ENCODE measurements at regions not wholly inside any gene's neighbourhood (a gene's known extent, or its start where the extent isn't known, plus 50 kb on each side); places are given as distances from the start of the nearest gene placed in this dataset.

- TF ChIP-seq, protein P1, sequence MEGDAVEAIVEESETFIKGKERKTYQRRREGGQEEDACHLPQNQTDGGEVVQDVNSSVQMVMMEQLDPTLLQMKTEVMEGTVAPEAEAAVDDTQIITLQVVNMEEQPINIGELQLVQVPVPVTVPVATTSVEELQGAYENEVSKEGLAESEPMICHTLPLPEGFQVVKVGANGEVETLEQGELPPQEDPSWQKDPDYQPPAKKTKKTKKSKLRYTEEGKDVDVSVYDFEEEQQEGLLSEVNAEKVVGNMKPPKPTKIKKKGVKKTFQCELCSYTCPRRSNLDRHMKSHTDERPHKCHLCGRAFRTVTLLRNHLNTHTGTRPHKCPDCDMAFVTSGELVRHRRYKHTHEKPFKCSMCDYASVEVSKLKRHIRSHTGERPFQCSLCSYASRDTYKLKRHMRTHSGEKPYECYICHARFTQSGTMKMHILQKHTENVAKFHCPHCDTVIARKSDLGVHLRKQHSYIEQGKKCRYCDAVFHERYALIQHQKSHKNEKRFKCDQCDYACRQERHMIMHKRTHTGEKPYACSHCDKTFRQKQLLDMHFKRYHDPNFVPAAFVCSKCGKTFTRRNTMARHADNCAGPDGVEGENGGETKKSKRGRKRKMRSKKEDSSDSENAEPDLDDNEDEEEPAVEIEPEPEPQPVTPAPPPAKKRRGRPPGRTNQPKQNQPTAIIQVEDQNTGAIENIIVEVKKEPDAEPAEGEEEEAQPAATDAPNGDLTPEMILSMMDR (IDR thresholded peaks at IDR 0.05), result no peak
- Mint-ChIP-seq H3K4me3 (no peak overlapping the region), H3K27ac (no peak overlapping the region), H3K27me3 (ENCODE audit: insufficient read depth) (no peaks in the 10 kb centered on the region), H3K36me3 (ENCODE audit: low read depth) (peaks cover 16% of the 10 kb centered on the region; the same call in 1 of the 2 replicates), H3K9me3 (peaks cover 72% of the 10 kb centered on the region), H3K4me1 (ENCODE audit: low read depth) (no peaks in the 10 kb centered on the region)
- no peak for DNase-seq
These were observed 975.6 kb downstream of the BRD1 start for GRCh38 chr22:48851933-48852549.

GRCh38 chr22:48850658-48851287, 976.9 kb downstream of the BRD1 start:
- no peak overlapping the region for H3K4me3 Mint-ChIP-seq
- H3K27me3 Mint-ChIP-seq (ENCODE audit: insufficient read depth), result no peaks in the 10 kb centered on the region
- peaks cover 72% of the 10 kb centered on the region for H3K9me3 Mint-ChIP-seq
- H3K4me1 Mint-ChIP-seq (ENCODE audit: low read depth), result no peaks in the 10 kb centered on the region
- no peak for DNase-seq
- peaks cover 22% of the 10 kb centered on the region; the same call in 1 of the 2 replicates for H3K36me3 Mint-ChIP-seq (ENCODE audit: low read depth)
- TF ChIP-seq, protein P1 (IDR thresholded peaks at IDR 0.05), result no peak
- no peak overlapping the region for H3K27ac Mint-ChIP-seq

- no peaks in the 10 kb centered on the region for H3K4me1 Mint-ChIP-seq (ENCODE audit: low read depth)
- H3K36me3 Mint-ChIP-seq (ENCODE audit: low read depth), result peaks cover 20% of the 10 kb centered on the region; the same call in 1 of the 2 replicates
- DNase-seq, result no peak
- H3K27me3 Mint-ChIP-seq (ENCODE audit: insufficient read depth), result no peaks in the 10 kb centered on the region
- TF ChIP-seq, protein P1 (IDR thresholded peaks at IDR 0.05), result no peak
- no peak overlapping the region for H3K27ac Mint-ChIP-seq
- no peak overlapping the region for H3K4me3 Mint-ChIP-seq
- H3K9me3 Mint-ChIP-seq, result peaks cover 67% of the 10 kb centered on the region
These were observed 977.6 kb downstream of the BRD1 start for GRCh38 chr22:48849963-48850657.

DNA sequence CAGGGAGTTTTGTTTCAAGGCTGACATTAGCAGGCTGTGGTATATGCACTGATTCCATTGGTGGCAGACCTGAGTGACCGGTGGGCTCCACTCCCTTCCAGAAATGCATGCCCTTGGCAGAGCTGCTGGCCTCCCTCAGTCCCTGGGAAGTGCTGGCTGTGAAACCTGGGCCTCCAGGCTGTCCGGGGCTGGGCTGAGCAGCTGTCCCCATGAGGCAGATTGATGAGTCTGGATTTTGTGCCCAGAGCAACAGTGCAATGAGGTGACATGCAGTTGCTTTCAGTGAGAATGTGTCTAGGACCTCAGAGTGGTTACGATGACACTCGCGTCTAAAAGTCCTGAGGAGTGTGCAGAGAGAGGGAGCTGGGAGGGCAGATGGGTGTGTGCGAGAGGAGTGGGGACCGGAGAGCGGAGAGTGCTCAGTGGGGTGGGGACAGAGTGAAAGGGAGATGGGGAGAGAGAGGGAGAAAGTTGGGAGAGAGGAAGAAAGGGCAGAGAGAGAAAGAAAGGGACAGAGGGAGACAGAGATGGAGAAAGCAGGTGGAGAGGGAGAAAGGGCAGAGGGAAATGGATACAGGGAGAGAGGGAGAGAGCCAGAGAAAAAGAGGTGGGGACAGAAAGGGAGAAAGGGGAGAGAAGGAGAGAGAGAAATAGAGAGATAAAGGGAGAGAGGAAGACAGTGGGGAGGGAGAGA, 978.3 kb downstream of the BRD1 start:
- TF ChIP-seq, protein P1 (IDR thresholded peaks at IDR 0.05), result no peak
- H3K36me3 Mint-ChIP-seq (ENCODE audit: low read depth), result peaks cover 22% of the 10 kb centered on the region; the same call in 1 of the 2 replicates
- no peak overlapping the region for H3K27ac Mint-ChIP-seq
- H3K4me3 Mint-ChIP-seq, result no peak overlapping the region
- H3K9me3 Mint-ChIP-seq, result peaks cover 65% of the 10 kb centered on the region
- no peaks in the 10 kb centered on the region for H3K27me3 Mint-ChIP-seq (ENCODE audit: insufficient read depth)
- H3K4me1 Mint-ChIP-seq (ENCODE audit: low read depth), result no peaks in the 10 kb centered on the region
- no peak for DNase-seq

DNA sequence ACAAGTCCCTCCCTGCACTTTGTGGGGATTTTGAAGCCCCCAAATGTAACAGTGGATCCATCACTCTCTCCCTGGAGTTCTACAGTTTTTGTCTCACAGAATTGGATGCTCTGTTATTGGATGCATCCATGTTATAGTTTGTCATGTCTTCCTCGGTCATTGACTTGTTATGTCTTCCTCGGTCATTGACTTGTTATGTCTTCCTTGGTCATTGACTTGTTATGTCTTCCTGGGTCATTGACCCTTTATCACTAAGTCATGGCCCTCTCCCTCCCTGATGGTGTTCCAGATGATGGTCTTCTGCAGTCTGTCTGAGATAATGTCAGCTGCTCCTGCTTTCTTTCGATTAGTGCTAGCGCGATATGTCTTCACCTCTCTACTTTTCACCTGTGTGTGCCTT, 981.5 kb downstream of the BRD1 start:
- Mint-ChIP-seq H3K9me3 (peaks cover 57% of the 10 kb centered on the region), H3K27ac (no peak overlapping the region), H3K4me3 (no peak overlapping the region), H3K4me1 (ENCODE audit: low read depth) (no peaks in the 10 kb centered on the region), H3K27me3 (ENCODE audit: insufficient read depth) (peaks cover 1% of the 10 kb centered on the region; the same call in 1 of the 2 replicates), H3K36me3 (ENCODE audit: low read depth) (peaks cover 22% of the 10 kb centered on the region; the same call in 1 of the 2 replicates)
- TF ChIP-seq, protein P1 (IDR thresholded peaks at IDR 0.05), result no peak
- DNase-seq, result no peak
